Liver (tissue), 3 donors: ENCODE measurements at regions not wholly inside any gene's neighbourhood (a gene's known extent, or its start where the extent isn't known, plus 50 kb on each side); places are given as distances from the start of the nearest gene placed in this dataset.

Experiments
- EGR1 ChIP-seq, 2 donors: IDR thresholded peaks; 2 replicates each; pipeline ENCODE4 v1.6.1; 2016 to 2018; ENCODE audit warnings: antibody characterized with exemption in 2 of 2, low read depth in 2 of 2
- FOXA1 ChIP-seq: IDR thresholded peaks from 2 replicates; pipeline ENCODE4 v1.6.1; 2016; ENCODE audit warnings: antibody characterized with exemption
- RAD21 ChIP-seq, 2 donors: IDR thresholded peaks; 2 replicates each; pipeline ENCODE4 v1.6.1; 2016; ENCODE audit warnings: antibody characterized with exemption in 2 of 2, mild to moderate bottlenecking in 2 of 2
- SP1 ChIP-seq: IDR thresholded peaks from 2 replicates; pipeline ENCODE4 v1.6.1; 2018; ENCODE audit warnings: antibody characterized with exemption, mild to moderate bottlenecking
- TAF1 ChIP-seq: conservative IDR thresholded peaks from 2 replicates; pipeline ENCODE4 v1.6.1; 2016; ENCODE audit warnings: antibody characterized with exemption, mild to moderate bottlenecking
- YY1 ChIP-seq: IDR thresholded peaks from 2 replicates; pipeline ENCODE4 v1.6.1; 2016; ENCODE audit warnings: antibody characterized with exemption, mild to moderate bottlenecking
- TF ChIP-seq, protein P1 (sequence below): fragments of 150-350 bp; IDR thresholded peaks from 2 replicates; pipeline ENCODE4 v1.5.1; 2017; ENCODE audit warnings: improper control_type of control experiment, low read depth, low read length; ENCODE audit not compliant: missing input control
- TF ChIP-seq, protein P2 (sequence below): IDR thresholded peaks from 2 replicates; pipeline ENCODE4 v1.6.1; 2016; ENCODE audit warnings: antibody characterized with exemption
- TF ChIP-seq, protein P3 (sequence below): IDR thresholded peaks from 2 replicates; pipeline ENCODE4 v1.6.1; 2016; ENCODE audit warnings: antibody characterized with exemption, mild to moderate bottlenecking
- donor health status: healthy.
- donor health status: healthy.

DNA sequence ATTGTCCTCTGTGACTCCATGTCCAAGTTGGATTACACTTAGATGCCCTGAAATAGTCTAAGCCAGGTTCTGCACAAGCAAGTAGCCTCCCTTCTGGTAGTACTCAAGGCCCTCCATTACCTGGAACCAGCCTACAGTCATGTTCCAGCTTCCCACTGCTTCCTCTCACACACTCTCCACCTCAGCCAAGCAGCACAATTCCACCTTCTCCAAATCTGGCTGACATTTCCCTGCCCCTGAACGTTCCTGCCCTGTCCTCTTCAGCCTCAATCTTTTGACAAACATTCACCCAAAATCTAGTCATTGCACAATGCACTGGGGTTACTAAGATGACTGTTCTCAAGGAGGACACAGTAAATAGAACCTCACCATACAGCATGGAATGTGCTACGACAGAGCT is 95.3 kb upstream of the KLHL29 start:
- TF ChIP-seq, protein P1, sequence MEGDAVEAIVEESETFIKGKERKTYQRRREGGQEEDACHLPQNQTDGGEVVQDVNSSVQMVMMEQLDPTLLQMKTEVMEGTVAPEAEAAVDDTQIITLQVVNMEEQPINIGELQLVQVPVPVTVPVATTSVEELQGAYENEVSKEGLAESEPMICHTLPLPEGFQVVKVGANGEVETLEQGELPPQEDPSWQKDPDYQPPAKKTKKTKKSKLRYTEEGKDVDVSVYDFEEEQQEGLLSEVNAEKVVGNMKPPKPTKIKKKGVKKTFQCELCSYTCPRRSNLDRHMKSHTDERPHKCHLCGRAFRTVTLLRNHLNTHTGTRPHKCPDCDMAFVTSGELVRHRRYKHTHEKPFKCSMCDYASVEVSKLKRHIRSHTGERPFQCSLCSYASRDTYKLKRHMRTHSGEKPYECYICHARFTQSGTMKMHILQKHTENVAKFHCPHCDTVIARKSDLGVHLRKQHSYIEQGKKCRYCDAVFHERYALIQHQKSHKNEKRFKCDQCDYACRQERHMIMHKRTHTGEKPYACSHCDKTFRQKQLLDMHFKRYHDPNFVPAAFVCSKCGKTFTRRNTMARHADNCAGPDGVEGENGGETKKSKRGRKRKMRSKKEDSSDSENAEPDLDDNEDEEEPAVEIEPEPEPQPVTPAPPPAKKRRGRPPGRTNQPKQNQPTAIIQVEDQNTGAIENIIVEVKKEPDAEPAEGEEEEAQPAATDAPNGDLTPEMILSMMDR = no peak
- TF ChIP-seq YY1 (no peak), SP1 (no peak), FOXA1 (no peak), RAD21 (IDR thresholded peaks at IDR 0.05) (no peak), TAF1 (no peak), EGR1 (IDR thresholded peaks at IDR 0.05; ENCODE audit: low read depth in 2 of 2) (no peak)
- TF ChIP-seq, protein P2, sequence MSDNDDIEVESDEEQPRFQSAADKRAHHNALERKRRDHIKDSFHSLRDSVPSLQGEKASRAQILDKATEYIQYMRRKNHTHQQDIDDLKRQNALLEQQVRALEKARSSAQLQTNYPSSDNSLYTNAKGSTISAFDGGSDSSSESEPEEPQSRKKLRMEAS = no peak
- TF ChIP-seq, protein P3, sequence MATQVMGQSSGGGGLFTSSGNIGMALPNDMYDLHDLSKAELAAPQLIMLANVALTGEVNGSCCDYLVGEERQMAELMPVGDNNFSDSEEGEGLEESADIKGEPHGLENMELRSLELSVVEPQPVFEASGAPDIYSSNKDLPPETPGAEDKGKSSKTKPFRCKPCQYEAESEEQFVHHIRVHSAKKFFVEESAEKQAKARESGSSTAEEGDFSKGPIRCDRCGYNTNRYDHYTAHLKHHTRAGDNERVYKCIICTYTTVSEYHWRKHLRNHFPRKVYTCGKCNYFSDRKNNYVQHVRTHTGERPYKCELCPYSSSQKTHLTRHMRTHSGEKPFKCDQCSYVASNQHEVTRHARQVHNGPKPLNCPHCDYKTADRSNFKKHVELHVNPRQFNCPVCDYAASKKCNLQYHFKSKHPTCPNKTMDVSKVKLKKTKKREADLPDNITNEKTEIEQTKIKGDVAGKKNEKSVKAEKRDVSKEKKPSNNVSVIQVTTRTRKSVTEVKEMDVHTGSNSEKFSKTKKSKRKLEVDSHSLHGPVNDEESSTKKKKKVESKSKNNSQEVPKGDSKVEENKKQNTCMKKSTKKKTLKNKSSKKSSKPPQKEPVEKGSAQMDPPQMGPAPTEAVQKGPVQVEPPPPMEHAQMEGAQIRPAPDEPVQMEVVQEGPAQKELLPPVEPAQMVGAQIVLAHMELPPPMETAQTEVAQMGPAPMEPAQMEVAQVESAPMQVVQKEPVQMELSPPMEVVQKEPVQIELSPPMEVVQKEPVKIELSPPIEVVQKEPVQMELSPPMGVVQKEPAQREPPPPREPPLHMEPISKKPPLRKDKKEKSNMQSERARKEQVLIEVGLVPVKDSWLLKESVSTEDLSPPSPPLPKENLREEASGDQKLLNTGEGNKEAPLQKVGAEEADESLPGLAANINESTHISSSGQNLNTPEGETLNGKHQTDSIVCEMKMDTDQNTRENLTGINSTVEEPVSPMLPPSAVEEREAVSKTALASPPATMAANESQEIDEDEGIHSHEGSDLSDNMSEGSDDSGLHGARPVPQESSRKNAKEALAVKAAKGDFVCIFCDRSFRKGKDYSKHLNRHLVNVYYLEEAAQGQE = no peak
